Astrocyte of the spinal cord (primary cell): ENCODE measurements at regions not wholly inside any gene's neighbourhood (a gene's known extent, or its start where the extent isn't known, plus 50 kb on each side); places are given as distances from the start of the nearest gene placed in this dataset.

ENCODE experiments used
- DNase-seq: peaks from one replicate; pipeline ENCODE4 v3.0.0; 2011; ENCODE audit warnings: low read depth, low spot score
- H3K4me3 ChIP-seq: 2 replicates; pipeline ENCODE4 v1.5.1; 2011; ENCODE audit warnings: low read depth, mild to moderate bottlenecking, low read length, moderate library complexity
- in situ Hi-C: cut with HindIII; loops from 2 replicates; pipeline ENCODE4 v1.10.0; 2017; ENCODE audit warnings: low sequenced_read_pairs
- TF ChIP-seq, protein P1 (sequence below): IDR thresholded peaks from 2 replicates; pipeline ENCODE4 v1.5.1; 2012; ENCODE audit warnings: low read depth, mild to moderate bottlenecking, low read length, inconsistent platforms

DNA sequence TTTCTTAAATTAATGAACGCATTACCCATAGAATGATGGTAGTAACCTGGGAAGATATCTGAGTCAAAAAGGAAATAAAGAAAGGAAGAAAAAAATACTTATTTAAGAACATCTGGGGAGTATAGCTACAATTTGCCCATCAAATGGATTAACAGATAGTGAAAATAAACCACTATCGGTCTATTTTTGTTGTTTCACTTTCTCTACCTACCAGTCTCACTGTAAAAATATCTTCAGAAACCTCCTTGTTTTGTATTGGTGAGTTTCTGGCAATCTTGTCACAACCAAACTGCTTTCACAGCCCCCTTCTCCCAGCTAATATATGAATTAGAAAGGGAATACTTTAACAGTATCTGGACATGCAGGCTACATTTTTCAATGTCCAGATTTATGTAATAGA, 783.5 kb downstream of the STPG2 start:
- DNase-seq: no peak
- in situ Hi-C loops: no loop called here
- H3K4me3 ChIP-seq: no peak overlapping the region
- TF ChIP-seq, protein P1, sequence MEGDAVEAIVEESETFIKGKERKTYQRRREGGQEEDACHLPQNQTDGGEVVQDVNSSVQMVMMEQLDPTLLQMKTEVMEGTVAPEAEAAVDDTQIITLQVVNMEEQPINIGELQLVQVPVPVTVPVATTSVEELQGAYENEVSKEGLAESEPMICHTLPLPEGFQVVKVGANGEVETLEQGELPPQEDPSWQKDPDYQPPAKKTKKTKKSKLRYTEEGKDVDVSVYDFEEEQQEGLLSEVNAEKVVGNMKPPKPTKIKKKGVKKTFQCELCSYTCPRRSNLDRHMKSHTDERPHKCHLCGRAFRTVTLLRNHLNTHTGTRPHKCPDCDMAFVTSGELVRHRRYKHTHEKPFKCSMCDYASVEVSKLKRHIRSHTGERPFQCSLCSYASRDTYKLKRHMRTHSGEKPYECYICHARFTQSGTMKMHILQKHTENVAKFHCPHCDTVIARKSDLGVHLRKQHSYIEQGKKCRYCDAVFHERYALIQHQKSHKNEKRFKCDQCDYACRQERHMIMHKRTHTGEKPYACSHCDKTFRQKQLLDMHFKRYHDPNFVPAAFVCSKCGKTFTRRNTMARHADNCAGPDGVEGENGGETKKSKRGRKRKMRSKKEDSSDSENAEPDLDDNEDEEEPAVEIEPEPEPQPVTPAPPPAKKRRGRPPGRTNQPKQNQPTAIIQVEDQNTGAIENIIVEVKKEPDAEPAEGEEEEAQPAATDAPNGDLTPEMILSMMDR: no peak

DNA sequence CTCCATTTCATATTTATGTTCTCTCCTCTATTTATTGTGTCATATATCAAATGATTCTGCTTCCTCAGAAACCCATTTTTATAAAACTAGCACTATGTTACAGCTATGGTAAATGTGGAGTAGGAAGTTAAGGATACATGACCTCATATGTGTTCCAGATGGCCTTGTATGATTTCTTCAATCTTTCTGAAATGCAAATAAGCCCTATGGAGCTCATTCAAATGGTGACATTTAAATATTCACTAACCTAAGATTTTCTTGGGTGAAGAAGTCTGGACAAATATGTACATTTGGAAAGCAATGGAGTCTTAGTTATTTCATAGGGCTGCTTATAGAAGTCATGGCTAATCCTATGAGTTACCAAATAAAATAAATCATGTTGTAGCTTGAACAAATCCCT, 782.5 kb downstream of the STPG2 start:
- TF ChIP-seq, protein P1: no peak
- in situ Hi-C loops: no loop called here
- DNase-seq: no peak
- H3K4me3 ChIP-seq: no peak overlapping the region

DNA sequence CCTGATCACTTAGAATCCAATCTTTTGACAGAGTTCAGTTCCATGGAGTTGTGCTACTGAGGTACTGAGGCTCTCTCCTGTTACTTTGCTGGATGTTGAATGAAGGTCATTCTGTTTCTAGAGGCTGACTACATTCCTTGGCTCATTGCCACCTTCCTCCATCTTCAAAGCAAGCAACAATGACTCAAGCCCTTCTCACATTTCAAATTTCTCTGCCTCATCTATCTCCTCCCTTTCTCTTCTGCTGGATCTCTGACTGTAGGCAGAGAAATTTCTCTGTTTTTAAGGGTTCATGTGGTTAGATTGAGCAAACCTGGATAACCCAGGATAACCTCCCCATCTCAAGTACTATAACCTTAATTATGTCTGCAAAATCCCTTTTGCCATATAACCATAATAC, 775.4 kb downstream of the STPG2 start:
- peak; percentile 91 for DNase-seq
- H3K4me3 ChIP-seq: no peak overlapping the region
- in situ Hi-C loops: no loop called here
- TF ChIP-seq, protein P1: no peak

DNA sequence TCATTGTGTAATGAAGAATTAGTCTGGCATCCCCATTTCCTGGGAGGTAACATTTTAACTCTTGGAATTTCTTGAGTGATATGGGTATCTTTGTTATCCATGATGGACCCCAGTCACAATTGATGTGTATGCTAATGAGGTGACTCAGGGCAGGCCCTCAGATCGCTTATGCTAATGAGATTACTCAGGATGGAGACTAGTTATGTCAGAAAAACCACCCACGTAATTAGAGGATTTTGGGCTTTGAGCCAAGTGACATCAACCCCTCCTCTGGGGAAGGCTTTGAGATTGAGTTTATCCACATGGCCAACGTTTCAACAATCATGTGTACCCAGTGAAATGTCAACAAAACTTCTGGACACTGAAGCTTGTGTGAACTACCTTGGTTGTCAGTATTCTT, 772.7 kb downstream of the STPG2 start:
- DNase-seq: peak; percentile 58
- in situ Hi-C loops: no loop called here
- TF ChIP-seq, protein P1: no peak
- no peak overlapping the region for H3K4me3 ChIP-seq

DNA sequence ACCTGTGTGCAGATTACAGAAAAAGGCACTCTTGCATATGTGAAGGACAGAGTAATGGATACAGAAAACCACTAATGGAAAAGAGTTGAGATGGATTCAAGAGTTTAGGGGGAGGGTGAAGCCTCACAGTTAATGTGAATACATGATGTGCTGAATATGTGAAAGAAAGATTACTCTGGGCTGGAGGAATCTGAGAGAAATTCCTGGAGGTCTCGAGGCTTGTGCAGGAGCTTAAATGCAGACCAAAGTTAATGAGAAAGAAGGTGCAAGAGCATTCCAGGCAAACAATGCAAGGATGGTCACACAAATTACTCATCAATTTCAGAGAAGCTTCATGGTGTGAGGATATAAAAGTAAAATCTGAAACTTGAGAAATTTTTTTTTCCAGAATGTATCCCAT, 768.8 kb downstream of the STPG2 start:
- H3K4me3 ChIP-seq: no peak overlapping the region
- peak; percentile 11 for DNase-seq
- in situ Hi-C loops: no loop called here
- TF ChIP-seq, protein P1: no peak

DNA sequence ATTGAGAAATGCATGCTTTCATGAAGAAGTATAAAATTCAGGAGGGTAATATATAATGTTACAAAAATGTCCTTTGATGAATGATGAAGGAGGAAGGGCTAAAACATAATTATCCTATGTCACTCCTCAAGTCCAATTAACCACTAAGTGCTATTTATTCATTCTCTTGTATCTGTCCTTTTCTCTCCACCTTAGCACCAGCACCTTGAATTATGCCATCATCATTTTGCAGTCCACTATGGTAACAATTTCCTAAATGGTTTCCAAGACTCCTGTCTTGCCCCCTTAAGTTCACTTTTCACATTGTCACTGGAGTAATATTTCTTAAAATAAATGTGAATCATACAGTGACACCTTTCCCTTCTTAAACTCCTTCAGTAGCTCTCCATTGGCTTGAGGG, 756.3 kb downstream of the STPG2 start:
- no peak overlapping the region for H3K4me3 ChIP-seq
- TF ChIP-seq, protein P1: no peak
- DNase-seq: no peak
- in situ Hi-C loops: no loop called here

DNA sequence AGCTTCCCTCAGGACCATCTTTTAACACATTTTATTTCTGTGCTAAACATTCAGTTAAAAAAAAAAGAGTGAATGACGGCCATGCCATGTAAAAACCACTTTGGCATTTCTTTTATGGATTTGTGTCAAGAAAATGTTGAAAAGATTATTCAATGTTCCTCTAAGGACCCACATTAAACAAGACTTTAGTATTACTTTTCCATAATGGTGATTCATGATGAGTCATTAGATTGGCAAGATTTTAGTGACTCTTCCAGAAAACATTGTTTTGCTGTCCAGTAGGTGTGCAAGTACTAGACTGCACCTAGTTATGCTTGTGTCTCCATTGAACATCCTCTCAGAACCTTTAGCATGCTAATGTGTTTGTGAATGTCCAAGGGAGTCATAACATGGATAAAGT, 748.6 kb downstream of the STPG2 start:
- H3K4me3 ChIP-seq: no peak overlapping the region
- in situ Hi-C loops: no loop called here
- peak; percentile 82 for DNase-seq
- TF ChIP-seq, protein P1: no peak
